Type B pancreatic cell (in vitro differentiated cells): ENCODE measurements at regions not wholly inside any gene's neighbourhood (a gene's known extent, or its start where the extent isn't known, plus 50 kb on each side); places are given as distances from the start of the nearest gene placed in this dataset.

ENCODE experiments used
- DNase-seq: peaks from one replicate; pipeline ENCODE4 v3.0.0; 2021; ENCODE audit warnings: mixed read lengths; ENCODE audit not compliant: unreplicated experiment; ENCODE audit errors: extremely low spot score
- H3K27ac Mint-ChIP-seq: 2 replicates; pipeline ENCODE4 v1.8.0; 2021; ENCODE audit warnings: mild to moderate bottlenecking, mixed read lengths
- H3K27me3 Mint-ChIP-seq: 2 replicates; pipeline ENCODE4 v1.8.0; 2021; ENCODE audit warnings: mixed read lengths
- H3K36me3 Mint-ChIP-seq: 2 replicates; pipeline ENCODE4 v1.8.0; 2021; ENCODE audit warnings: mixed read lengths
- H3K4me1 Mint-ChIP-seq: one replicate; pipeline ENCODE4 v1.8.0; 2021; ENCODE audit warnings: mixed read lengths; ENCODE audit not compliant: unreplicated experiment
- H3K4me3 Mint-ChIP-seq: 2 replicates; pipeline ENCODE4 v1.8.0; 2021; ENCODE audit warnings: mild to moderate bottlenecking, mixed read lengths
- H3K9me3 Mint-ChIP-seq: 2 replicates; pipeline ENCODE4 v1.8.0; 2021; ENCODE audit warnings: mixed read lengths
- CTCF ChIP-seq: fragments of 200-600 bp; sonication (generic); conservative IDR thresholded peaks from 2 replicates; pipeline ENCODE4 v1.5.0; 2021; ENCODE audit warnings: antibody characterized with exemption, mild to moderate bottlenecking

DNA sequence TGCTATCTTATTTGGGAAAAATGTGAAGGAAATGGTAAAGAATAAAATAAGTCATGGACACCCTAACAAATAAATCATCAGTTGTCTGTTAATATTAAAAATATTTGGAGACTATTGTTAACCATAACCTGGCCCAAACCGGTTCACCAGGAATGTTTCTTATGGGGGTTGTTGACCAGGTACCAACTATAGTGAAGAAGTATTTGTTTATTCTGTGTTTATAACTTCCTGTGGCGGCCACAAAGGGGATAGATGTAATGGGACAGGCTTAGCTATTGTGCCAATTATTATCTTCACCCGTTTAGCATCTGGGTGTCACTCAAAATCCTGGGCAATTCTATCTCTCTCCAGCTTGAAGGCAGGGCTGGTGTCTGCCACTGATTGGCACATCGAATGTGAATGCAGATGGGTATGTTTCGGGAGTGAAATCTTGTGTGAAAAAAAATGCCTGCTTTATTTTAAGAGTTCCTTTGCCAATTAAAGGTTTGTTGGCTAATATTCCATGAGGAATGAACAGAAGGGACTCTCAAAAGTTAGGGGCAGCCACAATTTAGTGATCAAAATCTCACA lies 500.9 kb downstream of the ARL4A start:
- H3K27me3 Mint-ChIP-seq: no peaks in the 10 kb centered on the region
- no peak for DNase-seq
- no peak for TF ChIP-seq CTCF
- no peaks in the 10 kb centered on the region for H3K36me3 Mint-ChIP-seq
- H3K4me1 Mint-ChIP-seq: peaks cover 5% of the 10 kb centered on the region
- H3K27ac Mint-ChIP-seq: no peak overlapping the region
- H3K4me3 Mint-ChIP-seq: no peak overlapping the region
- no peaks in the 10 kb centered on the region for H3K9me3 Mint-ChIP-seq

GRCh38 chr7:13188922-13189321 lies 501.5 kb downstream of the ARL4A start:
- no peak for DNase-seq
- no peaks in the 10 kb centered on the region for H3K27me3 Mint-ChIP-seq
- no peak for TF ChIP-seq CTCF
- H3K4me1 Mint-ChIP-seq: peaks cover 5% of the 10 kb centered on the region
- no peaks in the 10 kb centered on the region for H3K36me3 Mint-ChIP-seq
- H3K27ac Mint-ChIP-seq: no peak overlapping the region
- H3K9me3 Mint-ChIP-seq: no peaks in the 10 kb centered on the region
- H3K4me3 Mint-ChIP-seq: no peak overlapping the region

- DNase-seq: no peak
- Mint-ChIP-seq H3K27me3 (no peaks in the 10 kb centered on the region), H3K9me3 (no peaks in the 10 kb centered on the region), H3K4me1 (peaks cover 5% of the 10 kb centered on the region), H3K4me3 (no peak overlapping the region), H3K27ac (no peak overlapping the region), H3K36me3 (no peaks in the 10 kb centered on the region)
- no peak for TF ChIP-seq CTCF
These were observed 502.2 kb downstream of the ARL4A start for GRCh38 chr7:13189668-13190067.

- Mint-ChIP-seq H3K27ac (no peak overlapping the region), H3K36me3 (no peaks in the 10 kb centered on the region), H3K27me3 (no peaks in the 10 kb centered on the region), H3K4me1 (no peaks in the 10 kb centered on the region), H3K4me3 (no peak overlapping the region), H3K9me3 (no peaks in the 10 kb centered on the region)
- no peak for TF ChIP-seq CTCF
- DNase-seq: no peak
These were observed 510.1 kb downstream of the ARL4A start for GRCh38 chr7:13197501-13197900.

DNA sequence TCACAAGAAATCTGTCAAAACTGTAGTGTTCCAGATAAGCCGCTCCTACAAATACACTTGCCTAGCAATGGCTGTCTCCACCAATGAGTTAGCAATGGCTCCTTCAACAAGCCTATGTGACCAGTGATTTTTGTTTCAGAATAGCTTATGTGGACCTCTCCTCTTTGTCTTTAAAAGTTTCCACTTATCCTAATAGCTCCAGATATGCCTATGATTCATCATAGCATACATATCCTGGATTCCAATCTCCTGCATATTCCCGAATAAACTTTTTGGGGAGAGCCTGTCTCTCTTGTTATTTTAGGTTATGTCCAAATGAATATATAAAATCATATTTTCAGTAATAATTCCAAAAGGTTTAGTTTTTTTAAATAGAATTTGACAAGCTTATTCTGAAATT lies 510.6 kb downstream of the ARL4A start:
- H3K27ac Mint-ChIP-seq: no peak overlapping the region
- TF ChIP-seq CTCF: no peak
- no peaks in the 10 kb centered on the region for H3K27me3 Mint-ChIP-seq
- no peaks in the 10 kb centered on the region for H3K9me3 Mint-ChIP-seq
- H3K36me3 Mint-ChIP-seq: no peaks in the 10 kb centered on the region
- H3K4me1 Mint-ChIP-seq: no peaks in the 10 kb centered on the region
- H3K4me3 Mint-ChIP-seq: no peak overlapping the region
- DNase-seq: no peak

GRCh38 chr7:13198727-13199126 lies 511.3 kb downstream of the ARL4A start:
- Mint-ChIP-seq H3K4me3 (no peak overlapping the region), H3K27ac (no peak overlapping the region), H3K4me1 (no peaks in the 10 kb centered on the region), H3K36me3 (no peaks in the 10 kb centered on the region), H3K27me3 (no peaks in the 10 kb centered on the region), H3K9me3 (no peaks in the 10 kb centered on the region)
- TF ChIP-seq CTCF: no peak
- DNase-seq: no peak
